ENCODE measurements at regions not wholly inside any gene's neighbourhood (a gene's known extent, or its start where the extent isn't known, plus 50 kb on each side); places are given as distances from the start of the nearest gene placed in this dataset.

DNA sequence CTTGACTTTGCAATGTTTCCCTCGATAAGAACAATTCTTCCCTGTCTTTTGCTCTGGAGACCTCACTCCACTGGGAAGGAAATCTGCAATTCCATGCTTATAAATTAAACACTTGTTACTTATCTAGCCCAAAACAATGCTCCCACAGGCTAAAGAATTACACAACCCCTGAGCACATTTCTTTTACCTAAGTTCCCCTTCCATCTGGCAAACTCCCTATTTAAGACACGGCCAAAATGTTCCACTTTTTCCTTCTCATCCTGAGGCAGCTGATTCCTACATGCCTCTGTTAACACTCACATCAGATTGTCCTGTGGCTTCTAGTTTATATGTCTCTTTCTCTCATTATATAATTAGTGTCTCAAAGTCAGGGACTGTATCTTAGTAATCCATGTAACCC, 211.7 kb downstream of the COX18 start:
- no peak overlapping the region for H2BK120ac ChIP-seq (ENCODE audit: low read depth, low read length)

More for the DNA sequence above, 211.7 kb downstream of the COX18 start:
- H2AK9ac ChIP-seq (replicated peaks; ENCODE audit: low read depth, low read length, poor library complexity) = no peak overlapping the region
- no peak overlapping the region for H2AK5ac ChIP-seq (ENCODE audit: low read depth, low read length)
- no peak overlapping the region for H3K9ac ChIP-seq (ENCODE audit: low read depth, low read length)
- dilution Hi-C loops (cut with HindIII; ENCODE audit: low sequenced_read_pairs, unreplicated experiment) (no loop called here), intact Hi-C loops (cut with micrococcal nuclease) (no loop called here), in situ Hi-C loops (cut with MboI; ENCODE audit: low sequenced_read_pairs) (no loop called here)
- H3K4ac ChIP-seq (ENCODE audit: low read depth, low read length) = no peak overlapping the region
- CTCF ChIA-PET = no interaction called here
- no peaks in the 10 kb centered on the region for H3K9me3 ChIP-seq (ENCODE audit: control insufficient read depth, insufficient read depth, low read length)
- H2AFZ ChIP-seq (replicated peaks; ENCODE audit: low read length, poor library complexity) = no peak overlapping the region
- H3K56ac ChIP-seq (ENCODE audit: extremely low read depth, insufficient read depth, low read length) = no peak overlapping the region
- no CpG with 5 or more reads among the region's 2 CpGs for WGBS, 2 experiments (ENCODE audit: extremely low coverage in 2 of 2, insufficient read length in 1 of 2)
- H3K36me3 ChIP-seq (ENCODE audit: control insufficient read depth, insufficient read depth, low read length) = no peaks in the 10 kb centered on the region
- no peak overlapping the region for H2BK20ac ChIP-seq (ENCODE audit: low read depth, low read length)
- no peak overlapping the region for H4K91ac ChIP-seq (ENCODE audit: insufficient read depth, low read depth, low read length)
- no TSS peak for BruUV-seq (replicated peaks)
- no peak overlapping the region for H3K27ac ChIP-seq (ENCODE audit: insufficient read depth, low read length)
- DNase-seq (no peak), ATAC-seq (ENCODE audit: low read depth) (no peak)
- no peak overlapping the region for H3K18ac ChIP-seq (ENCODE audit: low read depth, low read length)
- H4K20me1 ChIP-seq (ENCODE audit: insufficient read depth, low read length) = no peaks in the 10 kb centered on the region
- H4K8ac ChIP-seq (ENCODE audit: low read depth in 2 of 2, low read length in 2 of 2) = no peak overlapping the region
- no peaks in the 10 kb centered on the region for H3K27me3 ChIP-seq (ENCODE audit: control insufficient read depth, insufficient read depth, low read length)
- H3K23ac ChIP-seq (ENCODE audit: low read depth, low read length) = no peak overlapping the region
- H3K14ac ChIP-seq (replicated peaks; ENCODE audit: low read depth, low read length) = no peak overlapping the region
- H4K5ac ChIP-seq (ENCODE audit: low read depth, low read length) = no peak overlapping the region
- H3K9me1 ChIP-seq (ENCODE audit: insufficient read depth, low read length) = no peaks in the 10 kb centered on the region
- H3K4me2 ChIP-seq (ENCODE audit: low read depth, low read length) = no peak overlapping the region
- POLR2A ChIA-PET (ENCODE audit: unreplicated experiment) = no interaction called here
- no peaks in the 10 kb centered on the region for H3K79me1 ChIP-seq (ENCODE audit: low read depth in 1 of 2, low read length in 2 of 2)
- no peak overlapping the region for H2BK5ac ChIP-seq (ENCODE audit: low read depth, low read length, poor library complexity, severe bottlenecking)
- H3K4me3 ChIP-seq (ENCODE audit: insufficient read depth, low read depth, low read length) = no peak overlapping the region
- H2BK15ac ChIP-seq (ENCODE audit: low read depth, low read length) = no peak overlapping the region
- H3K4me1 ChIP-seq (ENCODE audit: control insufficient read depth, insufficient read depth, low read length) = no peaks in the 10 kb centered on the region
- TF ChIP-seq SMC3 (IDR thresholded peaks at IDR 0.05; ENCODE audit: low read depth, low read length) (no peak), CHD1 (IDR thresholded peaks at IDR 0.05; ENCODE audit: low read depth, low read length) (no peak), RCOR1 (IDR thresholded peaks at IDR 0.05; ENCODE audit: insufficient replicate concordance, low read length) (no peak), MAFK (IDR thresholded peaks at IDR 0.05; ENCODE audit: low read depth, low read length) (no peak), RFX5 (IDR thresholded peaks at IDR 0.05; ENCODE audit: low read depth, low read length) (no peak), RAD21 (IDR thresholded peaks at IDR 0.05; ENCODE audit: low read length) (no peak), NFE2L2 (IDR thresholded peaks at IDR 0.05; ENCODE audit: low read depth, low read length) (no peak), MXI1 (IDR thresholded peaks at IDR 0.05; ENCODE audit: borderline replicate concordance, low read depth, low read length) (no peak), POLR2A (IDR thresholded peaks at IDR 0.05; ENCODE audit: low read depth, low read length) (no peak), FOS (IDR thresholded peaks at IDR 0.05; ENCODE audit: low read depth, low read length) (no peak), MAZ (IDR thresholded peaks at IDR 0.05; ENCODE audit: borderline replicate concordance, low read depth, low read length) (no peak), BHLHE40 (IDR thresholded peaks at IDR 0.05; ENCODE audit: low read depth, low read length) (no peak), CEBPB (IDR thresholded peaks at IDR 0.05; ENCODE audit: low read depth, low read length) (no peak)
- TF ChIP-seq, protein P1, sequence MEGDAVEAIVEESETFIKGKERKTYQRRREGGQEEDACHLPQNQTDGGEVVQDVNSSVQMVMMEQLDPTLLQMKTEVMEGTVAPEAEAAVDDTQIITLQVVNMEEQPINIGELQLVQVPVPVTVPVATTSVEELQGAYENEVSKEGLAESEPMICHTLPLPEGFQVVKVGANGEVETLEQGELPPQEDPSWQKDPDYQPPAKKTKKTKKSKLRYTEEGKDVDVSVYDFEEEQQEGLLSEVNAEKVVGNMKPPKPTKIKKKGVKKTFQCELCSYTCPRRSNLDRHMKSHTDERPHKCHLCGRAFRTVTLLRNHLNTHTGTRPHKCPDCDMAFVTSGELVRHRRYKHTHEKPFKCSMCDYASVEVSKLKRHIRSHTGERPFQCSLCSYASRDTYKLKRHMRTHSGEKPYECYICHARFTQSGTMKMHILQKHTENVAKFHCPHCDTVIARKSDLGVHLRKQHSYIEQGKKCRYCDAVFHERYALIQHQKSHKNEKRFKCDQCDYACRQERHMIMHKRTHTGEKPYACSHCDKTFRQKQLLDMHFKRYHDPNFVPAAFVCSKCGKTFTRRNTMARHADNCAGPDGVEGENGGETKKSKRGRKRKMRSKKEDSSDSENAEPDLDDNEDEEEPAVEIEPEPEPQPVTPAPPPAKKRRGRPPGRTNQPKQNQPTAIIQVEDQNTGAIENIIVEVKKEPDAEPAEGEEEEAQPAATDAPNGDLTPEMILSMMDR (conservative IDR thresholded peaks at IDR 0.05; ENCODE audit: low read depth, low read length) = no peak
- TF ChIP-seq, protein P2, sequence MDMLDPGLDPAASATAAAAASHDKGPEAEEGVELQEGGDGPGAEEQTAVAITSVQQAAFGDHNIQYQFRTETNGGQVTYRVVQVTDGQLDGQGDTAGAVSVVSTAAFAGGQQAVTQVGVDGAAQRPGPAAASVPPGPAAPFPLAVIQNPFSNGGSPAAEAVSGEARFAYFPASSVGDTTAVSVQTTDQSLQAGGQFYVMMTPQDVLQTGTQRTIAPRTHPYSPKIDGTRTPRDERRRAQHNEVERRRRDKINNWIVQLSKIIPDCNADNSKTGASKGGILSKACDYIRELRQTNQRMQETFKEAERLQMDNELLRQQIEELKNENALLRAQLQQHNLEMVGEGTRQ (IDR thresholded peaks at IDR 0.05; ENCODE audit: low read depth, low read length) = no peak
- TF ChIP-seq, protein P3, sequence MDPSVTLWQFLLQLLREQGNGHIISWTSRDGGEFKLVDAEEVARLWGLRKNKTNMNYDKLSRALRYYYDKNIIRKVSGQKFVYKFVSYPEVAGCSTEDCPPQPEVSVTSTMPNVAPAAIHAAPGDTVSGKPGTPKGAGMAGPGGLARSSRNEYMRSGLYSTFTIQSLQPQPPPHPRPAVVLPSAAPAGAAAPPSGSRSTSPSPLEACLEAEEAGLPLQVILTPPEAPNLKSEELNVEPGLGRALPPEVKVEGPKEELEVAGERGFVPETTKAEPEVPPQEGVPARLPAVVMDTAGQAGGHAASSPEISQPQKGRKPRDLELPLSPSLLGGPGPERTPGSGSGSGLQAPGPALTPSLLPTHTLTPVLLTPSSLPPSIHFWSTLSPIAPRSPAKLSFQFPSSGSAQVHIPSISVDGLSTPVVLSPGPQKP (IDR thresholded peaks at IDR 0.05; ENCODE audit: borderline replicate concordance, low read depth, low read length) = no peak

Measured in IMR-90 (cell line).